Upper lobe of left lung (tissue), 4 donors: ENCODE measurements at regions not wholly inside any gene's neighbourhood (a gene's known extent, or its start where the extent isn't known, plus 50 kb on each side); places are given as distances from the start of the nearest gene placed in this dataset.
"Not testable (repeated sequence)": the region's sequence is repeated elsewhere in the genome, so short reads cannot be mapped to it uniquely, and the experiment has no call there.

Experiments used
- CTCF ChIP-seq, 6 experiments: fragments of 450-650 bp in 4 of 6; fragments of 200-600 bp in 2 of 6; sonication (generic) in 2 of 6; IDR thresholded peaks; one replicate each; pipeline ENCODE4 v1.5.1; 2016 to 2019; ENCODE audit warnings: antibody characterized with exemption in 6 of 6
- POLR2A ChIP-seq, 4 donors: fragments of 450-650 bp; IDR thresholded peaks; one replicate each; pipeline ENCODE4 v1.5.1; 2016 to 2017; ENCODE audit warnings: antibody characterized with exemption in 4 of 4, mild to moderate bottlenecking in 2 of 4
- POLR2AphosphoS5 ChIP-seq, 2 donors: sonication (generic); formaldehyde crosslinking; IDR thresholded peaks; one replicate each; pipeline ENCODE4 v1.5.1; 2017; ENCODE audit warnings: antibody characterized with exemption in 2 of 2

GRCh38 chr1:143833376-143833775 lies 138.4 kb downstream of the FAM72C start:
- not testable (repeated sequence) for TF ChIP-seq POLR2AphosphoS5, CTCF, POLR2A (IDR thresholded peaks at IDR 0.05)
